T follicular helper cell (primary cell): ENCODE measurements at regions not wholly inside any gene's neighbourhood (a gene's known extent, or its start where the extent isn't known, plus 50 kb on each side); places are given as distances from the start of the nearest gene placed in this dataset.
"Not testable (repeated sequence)": the region's sequence is repeated elsewhere in the genome, so short reads cannot be mapped to it uniquely, and the experiment has no call there.

ENCODE experiments used
- DNase-seq: peaks from one replicate; pipeline ENCODE4 v3.0.0-alpha.2; 2020; ENCODE audit warnings: low read depth

GRCh38 chr2:185644828-185645227, 93.8 kb upstream of the FSIP2 start:
- no peak for DNase-seq

- DNase-seq = no peak
These were observed 93.1 kb upstream of the FSIP2 start for GRCh38 chr2:185645529-185645928.

DNA sequence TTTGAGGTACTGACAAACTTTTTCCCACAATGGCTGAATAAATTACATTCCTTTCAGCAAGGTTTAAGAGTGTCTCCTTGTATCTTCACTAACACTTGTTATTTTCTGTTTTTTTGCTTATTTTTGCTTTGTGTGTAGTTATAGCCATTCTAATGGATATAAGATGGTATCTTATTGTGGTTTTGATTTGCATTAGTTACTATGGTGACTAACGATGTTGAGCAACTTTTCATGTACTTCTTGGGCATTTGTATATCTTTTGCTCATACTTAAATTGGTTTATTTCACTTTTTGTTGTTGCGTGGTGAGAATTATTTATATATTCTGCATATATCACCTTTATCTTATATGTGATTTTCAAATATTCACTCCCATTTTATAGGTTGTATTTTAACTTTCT, 79.9 kb upstream of the FSIP2 start:
- DNase-seq = no peak

GRCh38 chr2:185663811-185664210, 74.8 kb upstream of the FSIP2 start:
- DNase-seq = no peak

GRCh38 chr2:185664384-185664783, 74.2 kb upstream of the FSIP2 start:
- no peak for DNase-seq

DNA sequence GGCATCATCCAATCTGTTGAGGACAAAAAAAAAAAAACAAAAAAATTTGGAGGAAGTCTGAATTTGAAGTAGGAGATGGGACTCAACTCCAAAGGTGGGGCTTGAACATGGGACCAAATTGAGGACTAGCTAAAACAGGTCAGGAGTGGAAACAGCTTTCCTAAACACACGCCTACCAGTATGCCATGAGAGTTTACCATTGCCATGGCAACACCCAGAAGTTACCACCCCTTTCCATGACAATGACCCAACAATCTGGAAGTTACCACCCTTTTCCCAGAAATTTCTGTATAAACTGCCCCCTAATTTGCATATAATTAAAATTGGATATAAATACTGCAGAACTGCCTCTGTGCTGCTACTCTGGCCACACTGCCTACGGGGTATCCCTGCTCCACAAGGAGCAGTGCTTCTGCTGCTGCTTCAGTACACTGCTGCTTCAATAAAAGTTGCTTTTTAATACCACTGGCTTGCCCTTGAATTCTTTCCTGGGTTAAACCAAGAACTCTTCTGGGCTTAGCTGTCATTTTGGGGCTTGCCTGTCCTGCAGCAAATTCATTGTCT, 73.3 kb upstream of the FSIP2 start:
- no peak for DNase-seq

GRCh38 chr2:185667452-185667851, 71.2 kb upstream of the FSIP2 start:
- DNase-seq = no peak

- no peak for DNase-seq
These were observed 69.9 kb upstream of the FSIP2 start for GRCh38 chr2:185668710-185669109.

GRCh38 chr2:185674232-185674631, 64.4 kb upstream of the FSIP2 start:
- no peak for DNase-seq

GRCh38 chr2:185676316-185676715, 62.3 kb upstream of the FSIP2 start:
- no peak for DNase-seq

DNA sequence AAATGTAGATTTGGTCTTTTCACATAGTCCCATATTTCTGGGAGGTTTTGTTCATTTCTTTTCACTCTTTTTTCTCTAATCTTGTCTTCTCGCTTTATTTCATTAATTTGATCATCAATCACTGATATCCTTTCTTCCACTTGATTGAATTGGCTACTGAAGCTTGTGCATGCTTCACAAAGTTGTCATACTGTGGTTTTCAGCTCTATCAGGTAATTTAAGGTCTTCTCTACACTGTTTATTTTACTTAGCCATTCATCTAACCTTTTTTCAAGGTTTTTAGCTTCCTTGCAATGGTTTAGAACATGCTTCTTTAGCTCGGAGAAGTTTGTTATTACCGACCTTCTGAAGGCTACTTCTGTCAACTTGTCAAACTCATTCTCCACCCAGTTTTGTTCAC, 51.6 kb upstream of the FSIP2 start:
- not testable (repeated sequence) for DNase-seq

- DNase-seq = no peak
These were observed 50.6 kb upstream of the FSIP2 start for GRCh38 chr2:185687967-185688366.
